ENCODE measurements at regions not wholly inside any gene's neighbourhood (a gene's known extent, or its start where the extent isn't known, plus 50 kb on each side); places are given as distances from the start of the nearest gene placed in this dataset.

GRCh38 chr4:114177628-114178027 lies 198.2 kb upstream of the ARSJ start:
- DNase-seq (ENCODE audit: low spot score) = no peak

- no peak for DNase-seq (ENCODE audit: low spot score)
These were observed 198.9 kb upstream of the ARSJ start for GRCh38 chr4:114178392-114178791.

GRCh38 chr4:114180481-114180880 lies 201.0 kb upstream of the ARSJ start:
- DNase-seq (ENCODE audit: low spot score) = peak; percentile 69

- DNase-seq (ENCODE audit: low spot score) = no peak
These were observed 205.5 kb upstream of the ARSJ start for GRCh38 chr4:114184901-114185300.

GRCh38 chr4:114187592-114187991 lies 208.1 kb upstream of the ARSJ start:
- DNase-seq (ENCODE audit: low spot score) = no peak

GRCh38 chr4:114191496-114191895 lies 212.0 kb upstream of the ARSJ start:
- no peak for DNase-seq (ENCODE audit: low spot score)

- DNase-seq (ENCODE audit: low spot score) = no peak
These were observed 213.4 kb upstream of the ARSJ start for GRCh38 chr4:114192854-114193253.

- no peak for DNase-seq (ENCODE audit: low spot score)
These were observed 214.4 kb upstream of the ARSJ start for GRCh38 chr4:114193624-114194399.

- DNase-seq (ENCODE audit: low spot score) = no peak
These were observed 217.2 kb upstream of the ARSJ start for GRCh38 chr4:114196606-114197005.

- DNase-seq (ENCODE audit: low spot score) = no peak
These were observed 220.6 kb upstream of the ARSJ start for GRCh38 chr4:114200026-114200425.

GRCh38 chr4:114205261-114205660 lies 225.8 kb upstream of the ARSJ start:
- no peak for DNase-seq (ENCODE audit: low spot score)

- peak; percentile 14 for DNase-seq (ENCODE audit: low spot score)
These were observed 229.2 kb upstream of the ARSJ start for GRCh38 chr4:114208574-114209151.

- no peak for DNase-seq (ENCODE audit: low spot score)
These were observed 230.1 kb upstream of the ARSJ start for GRCh38 chr4:114209584-114209983.

GRCh38 chr4:114211556-114211955 lies 232.1 kb upstream of the ARSJ start:
- no peak for DNase-seq (ENCODE audit: low spot score)

- no peak for DNase-seq (ENCODE audit: low spot score)
These were observed 237.8 kb upstream of the ARSJ start for GRCh38 chr4:114217150-114217817.

- DNase-seq (ENCODE audit: low spot score) = no peak
These were observed 244.1 kb upstream of the ARSJ start for GRCh38 chr4:114223580-114223979.

- DNase-seq (ENCODE audit: low spot score) = no peak
These were observed 246.0 kb upstream of the ARSJ start for GRCh38 chr4:114225436-114225835.

GRCh38 chr4:114226179-114226578 lies 246.7 kb upstream of the ARSJ start:
- DNase-seq (ENCODE audit: low spot score) = no peak

GRCh38 chr4:114226968-114227760 lies 247.7 kb upstream of the ARSJ start:
- no peak for DNase-seq (ENCODE audit: low spot score)

GRCh38 chr4:114229706-114230105 lies 250.3 kb upstream of the ARSJ start:
- DNase-seq (ENCODE audit: low spot score) = no peak

- DNase-seq (ENCODE audit: low spot score) = no peak
These were observed 256.8 kb upstream of the ARSJ start for GRCh38 chr4:114236171-114236769.

GRCh38 chr4:114237997-114238396 lies 258.6 kb upstream of the ARSJ start:
- DNase-seq (ENCODE audit: low spot score) = no peak

Data from AG08395 (cell line).